Keratinocyte (primary cell): ENCODE measurements at regions not wholly inside any gene's neighbourhood (a gene's known extent, or its start where the extent isn't known, plus 50 kb on each side); places are given as distances from the start of the nearest gene placed in this dataset.
A peak's percentile ranks its signal among the peaks of the same experiment; 100 is the strongest.

ENCODE experiments used
- DNase-seq: peaks from one replicate; pipeline ENCODE4 v3.0.0-alpha.2; 2011; ENCODE audit warnings: low read depth, missing footprints, low spot score
- FAIRE-seq: peaks from 2 replicates; lab custom pipeline; 2011; peaks lifted over from hg19 to GRCh38; lab: Jason Lieb, UNC
- H2AFZ ChIP-seq: 2 replicates; pipeline ENCODE4 v1.6.0; 2012; ENCODE audit warnings: low read length, control low read depth, inconsistent platforms; ENCODE audit not compliant: control insufficient read depth
- H3K27ac ChIP-seq: 2 replicates; pipeline ENCODE4 v1.5.1; 2011; ENCODE audit warnings: low read length; ENCODE audit not compliant: control insufficient read depth, insufficient read depth
- H3K27me3 ChIP-seq: 3 replicates; pipeline ENCODE4 v1.6.0; 2011; ENCODE audit warnings: low read length; ENCODE audit not compliant: control insufficient read depth, insufficient read depth; ENCODE audit errors: extremely low read depth
- H3K36me3 ChIP-seq, 2 experiments: 2 replicates in 1 of 2; 3 replicates in 1 of 2; pipeline ENCODE4 v1.5.1; 2011; ENCODE audit warnings: low read length in 2 of 2, mild to moderate bottlenecking in 1 of 2; ENCODE audit not compliant: control insufficient read depth in 2 of 2, insufficient read depth in 2 of 2; ENCODE audit errors: extremely low read depth in 1 of 2
- H3K4me1 ChIP-seq: 3 replicates; pipeline ENCODE4 v1.5.1; 2011; ENCODE audit warnings: low read length; ENCODE audit not compliant: control insufficient read depth, insufficient read depth; ENCODE audit errors: extremely low read depth
- H3K4me2 ChIP-seq: 3 replicates; pipeline ENCODE4 v1.6.0; 2011; ENCODE audit warnings: low read depth, low read length; ENCODE audit not compliant: control insufficient read depth, insufficient read depth; ENCODE audit errors: extremely low read depth
- H3K4me3 ChIP-seq, 3 experiments: fragments of 200-600 bp in 1 of 3; sonication (generic) in 1 of 3; 2 replicates in 2 of 3; 3 replicates in 1 of 3; pipeline ENCODE4 v1.5.1; 2011 to 2016; ENCODE audit warnings: low read length in 3 of 3, mild to moderate bottlenecking in 3 of 3, control low read depth in 2 of 3, inconsistent platforms in 1 of 3, low read depth in 1 of 3, mixed read lengths in 1 of 3, mixed run types in 1 of 3, moderate library complexity in 1 of 3; ENCODE audit not compliant: control insufficient read depth in 2 of 3, insufficient read depth in 2 of 3; ENCODE audit errors: extremely low read depth in 1 of 3
- H3K79me2 ChIP-seq: 2 replicates; pipeline ENCODE4 v1.6.0; 2012; ENCODE audit warnings: low read length; ENCODE audit not compliant: control insufficient read depth, insufficient read depth
- H3K9ac ChIP-seq: 3 replicates; pipeline ENCODE4 v1.6.0; 2011; ENCODE audit warnings: low read length; ENCODE audit not compliant: control insufficient read depth, insufficient read depth; ENCODE audit errors: extremely low read depth
- H3K9me1 ChIP-seq: 3 replicates; pipeline ENCODE4 v1.6.0; 2011; ENCODE audit warnings: low read length; ENCODE audit not compliant: control insufficient read depth, insufficient read depth; ENCODE audit errors: extremely low read depth
- H3K9me3 ChIP-seq: 2 replicates; pipeline ENCODE4 v1.5.1; 2012; ENCODE audit warnings: low read depth, low read length; ENCODE audit not compliant: control insufficient read depth
- H4K20me1 ChIP-seq: 3 replicates; pipeline ENCODE4 v1.6.0; 2011; ENCODE audit warnings: low read length; ENCODE audit not compliant: control insufficient read depth, insufficient read depth; ENCODE audit errors: extremely low read depth
- CTCF ChIP-seq, 3 experiments: IDR thresholded peaks in 1 of 3; conservative IDR thresholded peaks in 1 of 3; optimal IDR thresholded peaks in 1 of 3; 2 replicates in 2 of 3; 3 replicates in 1 of 3; pipeline versions ENCODE3 to v1.5.1; 2011; ENCODE audit warnings: low read length in 3 of 3, mild to moderate bottlenecking in 3 of 3, moderate library complexity in 2 of 3, control low read depth in 1 of 3, inconsistent platforms in 1 of 3; ENCODE audit not compliant: insufficient read depth in 2 of 3; ENCODE audit errors: extremely low read depth in 1 of 3
- EZH2 ChIP-seq: IDR thresholded peaks from one replicate; pipeline ENCODE4 v1.6.1; 2012; ENCODE audit warnings: inconsistent platforms, mild to moderate bottlenecking, low read length, moderate library complexity
- dilution Hi-C: fragments of 300-500 bp; cut with MboI; formaldehyde crosslinking; loops from one replicate; pipeline ENCODE4 v1.7.0; 2020; ENCODE audit warnings: low sequenced_read_pairs; ENCODE audit not compliant: extremely low pct_ligation_motif_present

- Histone ChIP-seq H3K27me3 (no peaks in the 10 kb centered on the region), H2AFZ (no peak overlapping the region), H3K36me3 (no peaks in the 10 kb centered on the region), H3K27ac (no peak overlapping the region), H4K20me1 (no peaks in the 10 kb centered on the region), H3K4me3 (no peak overlapping the region), H3K9me1 (no peaks in the 10 kb centered on the region), H3K9ac (no peak overlapping the region), H3K79me2 (no peaks in the 10 kb centered on the region), H3K4me1 (peaks cover 14% of the 10 kb centered on the region), H3K9me3 (no peaks in the 10 kb centered on the region), H3K4me2 (no peak overlapping the region)
- DNase-seq, result no peak
- FAIRE-seq, result no peak
- TF ChIP-seq CTCF (optimal IDR thresholded peaks at IDR 0.05 in 1 of 3, IDR thresholded peaks at IDR 0.05 in 1 of 3, conservative IDR thresholded peaks at IDR 0.05 in 1 of 3; ENCODE audit: extremely low read depth in 1 of 3, insufficient read depth in 2 of 3, low read length in 3 of 3), result no peak
- TF ChIP-seq EZH2, result no peak
- dilution Hi-C loops, result no loop called here
These were observed 645.8 kb upstream of the GJE1 start for GRCh38 chr6:141486942-141487341.

GRCh38 chr6:141484711-141485110, 648.0 kb upstream of the GJE1 start:
- H3K9me1 ChIP-seq, result no peaks in the 10 kb centered on the region
- no peaks in the 10 kb centered on the region for H4K20me1 ChIP-seq
- FAIRE-seq (peak; percentile 88), DNase-seq (peak; percentile 11)
- TF ChIP-seq EZH2, result no peak
- no peak for TF ChIP-seq CTCF (optimal IDR thresholded peaks at IDR 0.05 in 1 of 3, IDR thresholded peaks at IDR 0.05 in 1 of 3, conservative IDR thresholded peaks at IDR 0.05 in 1 of 3; ENCODE audit: extremely low read depth in 1 of 3, insufficient read depth in 2 of 3, low read length in 3 of 3)
- peak overlapping the region; percentile 68 for H3K4me2 ChIP-seq
- peak overlapping the region; percentile 74 for H2AFZ ChIP-seq
- no peak overlapping the region for H3K9ac ChIP-seq
- H3K4me1 ChIP-seq, result peaks cover 14% of the 10 kb centered on the region
- no peaks in the 10 kb centered on the region for H3K36me3 ChIP-seq
- no peaks in the 10 kb centered on the region for H3K9me3 ChIP-seq
- H3K27me3 ChIP-seq, result no peaks in the 10 kb centered on the region
- dilution Hi-C loops, result no loop called here
- peak overlapping the region; percentile 36 for H3K27ac ChIP-seq
- H3K79me2 ChIP-seq, result no peaks in the 10 kb centered on the region
- H3K4me3 ChIP-seq, result no peak overlapping the region
